PC-9 (cell line): ENCODE measurements at regions not wholly inside any gene's neighbourhood (a gene's known extent, or its start where the extent isn't known, plus 50 kb on each side); places are given as distances from the start of the nearest gene placed in this dataset.

ENCODE experiments used
- BruUV-seq: library from RNA; stranded (reverse); fragments of 400-500 nt; replicated peaks from 2 replicates; lab custom pipeline; 2021; lab: Mats Ljungman, UMichigan
- CTCF ChIA-PET: fragments of 300-600 bp; sonication (Branson Sonifier 250); formaldehyde crosslinking; loops from one replicate; lab custom pipeline; 2022; ENCODE audit warnings: antibody characterized with exemption; lab: Charles Lee
- POLR2A ChIA-PET: fragments of 300-600 bp; sonication (Branson Sonifier 250); formaldehyde crosslinking; loops from one replicate; lab custom pipeline; 2022; ENCODE audit warnings: antibody characterized with exemption; ENCODE audit not compliant: unreplicated experiment; lab: Charles Lee
- DNase-seq, 2 experiments: peaks; one replicate each; pipeline versions ENCODE4 v3.0.0 to v3.0.0-alpha.2; 2015 to 2022; ENCODE audit warnings: mixed read lengths in 1 of 2
- H2AFZ ChIP-seq: fragments of 200-600 bp; sonication (generic); 2 replicates; pipeline ENCODE4 v1.8.1; 2017; ENCODE audit warnings: antibody characterized with exemption
- H3F3A ChIP-seq: fragments of 200-600 bp; sonication (generic); 2 replicates; pipeline ENCODE4 v1.8.1; 2017; ENCODE audit warnings: antibody characterized with exemption, mild to moderate bottlenecking, low read depth; ENCODE audit not compliant: insufficient read depth
- H3K27ac ChIP-seq: fragments of 200-600 bp; sonication (generic); 2 replicates; pipeline ENCODE4 v1.6.1; 2016; ENCODE audit warnings: mixed run types
- H3K27me3 ChIP-seq: fragments of 200-600 bp; sonication (generic); 2 replicates; pipeline ENCODE4 v1.6.1; 2016; ENCODE audit warnings: low read depth, mixed run types; ENCODE audit not compliant: insufficient read depth
- H3K36me3 ChIP-seq: fragments of 200-600 bp; sonication (generic); 2 replicates; pipeline ENCODE4 v1.6.1; 2016; ENCODE audit warnings: low read depth, mixed run types
- H3K4me1 ChIP-seq: fragments of 200-600 bp; sonication (generic); replicated peaks from 2 replicates; pipeline ENCODE4 v1.6.1; 2016; ENCODE audit warnings: mixed run types; ENCODE audit not compliant: insufficient read depth
- H3K4me2 ChIP-seq: fragments of 200-600 bp; sonication (generic); 2 replicates; pipeline ENCODE4 v1.6.1; 2017; ENCODE audit warnings: mixed run types
- H3K4me3 ChIP-seq: fragments of 200-600 bp; sonication (generic); 2 replicates; pipeline ENCODE4 v1.6.1; 2016; ENCODE audit warnings: mixed run types
- H3K79me2 ChIP-seq: fragments of 200-600 bp; sonication (generic); 2 replicates; pipeline ENCODE4 v1.6.1; 2017; ENCODE audit warnings: low read depth, mixed run types
- H3K9me2 ChIP-seq: fragments of 200-600 bp; sonication (generic); 2 replicates; pipeline ENCODE4 v1.8.1; 2017; ENCODE audit warnings: mild to moderate bottlenecking; ENCODE audit not compliant: insufficient read depth
- H3K9me3 ChIP-seq: fragments of 200-600 bp; sonication (generic); 2 replicates; pipeline ENCODE4 v1.8.1; 2016; ENCODE audit warnings: low read depth; ENCODE audit not compliant: insufficient read depth
- H4K20me1 ChIP-seq: fragments of 200-600 bp; sonication (generic); 2 replicates; pipeline ENCODE4 v1.8.1; 2017; ENCODE audit not compliant: insufficient read depth
- EZH2 ChIP-seq: fragments of 200-600 bp; sonication (generic); IDR thresholded peaks from 2 replicates; pipeline ENCODE4 v1.8.0; 2017; ENCODE audit warnings: antibody characterized with exemption, low read depth
- intact Hi-C: fragments of 100-400 bp; cut with micrococcal nuclease; formaldehyde crosslinking; loops from one replicate; pipeline ENCODE4 v1.10.0; 2022; ENCODE audit not compliant: unreplicated experiment
- TF ChIP-seq, protein P1 (sequence below): fragments of 200-600 bp; sonication (generic); conservative IDR thresholded peaks from 2 replicates; pipeline ENCODE4 v1.6.1; 2017; ENCODE audit warnings: mixed run types, antibody characterized with exemption, mild to moderate bottlenecking, moderate library complexity

DNA sequence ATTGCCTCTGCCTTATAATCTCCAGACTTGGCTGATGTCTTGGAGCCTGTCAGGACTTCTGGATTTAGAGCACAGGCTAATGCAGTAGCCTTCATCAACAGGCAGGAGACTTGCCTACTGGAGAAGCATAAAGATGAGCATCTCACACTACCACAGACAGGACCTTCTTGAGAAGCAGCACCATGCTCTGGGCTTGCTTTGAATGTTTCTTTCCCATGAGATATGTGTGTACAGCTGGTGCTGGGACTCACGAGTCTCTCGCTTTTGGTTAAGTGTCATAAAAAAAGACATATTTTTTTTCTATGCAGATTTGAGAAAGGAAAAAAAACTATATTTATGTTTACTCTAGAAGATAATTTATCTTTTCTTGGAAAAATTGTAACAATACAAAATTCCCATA, 671.3 kb downstream of the MRPL39 start:
- Histone ChIP-seq H3F3A (no peaks in the 10 kb centered on the region), H3K9me2 (no peaks in the 10 kb centered on the region), H3K36me3 (no peaks in the 10 kb centered on the region), H4K20me1 (no peaks in the 10 kb centered on the region), H2AFZ (no peak overlapping the region), H3K27ac (no peak overlapping the region), H3K4me3 (no peak overlapping the region), H3K9me3 (no peaks in the 10 kb centered on the region), H3K4me1 (no peaks in the 10 kb centered on the region), H3K79me2 (no peaks in the 10 kb centered on the region), H3K27me3 (no peaks in the 10 kb centered on the region), H3K4me2 (no peak overlapping the region)
- CTCF ChIA-PET, result no interaction called here
- DNase-seq, result no peak
- POLR2A ChIA-PET, result no interaction called here
- intact Hi-C loops, result no loop called here
- BruUV-seq, result no TSS peak
- TF ChIP-seq EZH2, result no peak
- TF ChIP-seq, protein P1, sequence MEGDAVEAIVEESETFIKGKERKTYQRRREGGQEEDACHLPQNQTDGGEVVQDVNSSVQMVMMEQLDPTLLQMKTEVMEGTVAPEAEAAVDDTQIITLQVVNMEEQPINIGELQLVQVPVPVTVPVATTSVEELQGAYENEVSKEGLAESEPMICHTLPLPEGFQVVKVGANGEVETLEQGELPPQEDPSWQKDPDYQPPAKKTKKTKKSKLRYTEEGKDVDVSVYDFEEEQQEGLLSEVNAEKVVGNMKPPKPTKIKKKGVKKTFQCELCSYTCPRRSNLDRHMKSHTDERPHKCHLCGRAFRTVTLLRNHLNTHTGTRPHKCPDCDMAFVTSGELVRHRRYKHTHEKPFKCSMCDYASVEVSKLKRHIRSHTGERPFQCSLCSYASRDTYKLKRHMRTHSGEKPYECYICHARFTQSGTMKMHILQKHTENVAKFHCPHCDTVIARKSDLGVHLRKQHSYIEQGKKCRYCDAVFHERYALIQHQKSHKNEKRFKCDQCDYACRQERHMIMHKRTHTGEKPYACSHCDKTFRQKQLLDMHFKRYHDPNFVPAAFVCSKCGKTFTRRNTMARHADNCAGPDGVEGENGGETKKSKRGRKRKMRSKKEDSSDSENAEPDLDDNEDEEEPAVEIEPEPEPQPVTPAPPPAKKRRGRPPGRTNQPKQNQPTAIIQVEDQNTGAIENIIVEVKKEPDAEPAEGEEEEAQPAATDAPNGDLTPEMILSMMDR, result no peak

DNA sequence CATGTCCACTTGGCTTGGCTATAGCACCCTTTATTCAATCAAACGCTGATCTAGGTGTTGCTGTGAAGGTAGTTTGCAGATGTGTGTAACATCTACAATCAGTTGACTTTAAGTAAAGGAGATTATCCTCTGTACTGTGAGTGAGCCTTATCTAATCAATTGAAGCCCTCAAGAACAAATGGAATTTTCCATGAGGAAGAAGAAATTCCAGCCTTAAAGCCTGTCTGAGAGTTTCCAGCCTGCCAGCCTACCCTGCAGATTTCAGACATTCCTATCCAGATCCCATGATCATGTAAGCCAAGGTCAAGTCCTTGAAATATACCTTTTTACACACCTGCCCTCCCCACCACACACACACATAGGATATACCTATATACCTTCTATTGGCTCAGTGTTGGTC, 696.7 kb downstream of the MRPL39 start:
- H3K4me3 ChIP-seq, result no peak overlapping the region
- no peak for TF ChIP-seq EZH2
- TF ChIP-seq, protein P1, result no peak
- no peaks in the 10 kb centered on the region for H3K27me3 ChIP-seq
- no peaks in the 10 kb centered on the region for H3K4me1 ChIP-seq
- CTCF ChIA-PET, result no interaction called here
- no peak overlapping the region for H3K27ac ChIP-seq
- H4K20me1 ChIP-seq, result no peaks in the 10 kb centered on the region
- no TSS peak for BruUV-seq
- no peaks in the 10 kb centered on the region for H3K9me3 ChIP-seq
- intact Hi-C loops, result no loop called here
- no peak for DNase-seq
- POLR2A ChIA-PET, result no interaction called here
- H3F3A ChIP-seq, result no peaks in the 10 kb centered on the region
- H3K79me2 ChIP-seq, result no peaks in the 10 kb centered on the region
- no peaks in the 10 kb centered on the region for H3K9me2 ChIP-seq
- H3K4me2 ChIP-seq, result no peak overlapping the region
- H2AFZ ChIP-seq, result no peak overlapping the region
- H3K36me3 ChIP-seq, result no peaks in the 10 kb centered on the region

DNA sequence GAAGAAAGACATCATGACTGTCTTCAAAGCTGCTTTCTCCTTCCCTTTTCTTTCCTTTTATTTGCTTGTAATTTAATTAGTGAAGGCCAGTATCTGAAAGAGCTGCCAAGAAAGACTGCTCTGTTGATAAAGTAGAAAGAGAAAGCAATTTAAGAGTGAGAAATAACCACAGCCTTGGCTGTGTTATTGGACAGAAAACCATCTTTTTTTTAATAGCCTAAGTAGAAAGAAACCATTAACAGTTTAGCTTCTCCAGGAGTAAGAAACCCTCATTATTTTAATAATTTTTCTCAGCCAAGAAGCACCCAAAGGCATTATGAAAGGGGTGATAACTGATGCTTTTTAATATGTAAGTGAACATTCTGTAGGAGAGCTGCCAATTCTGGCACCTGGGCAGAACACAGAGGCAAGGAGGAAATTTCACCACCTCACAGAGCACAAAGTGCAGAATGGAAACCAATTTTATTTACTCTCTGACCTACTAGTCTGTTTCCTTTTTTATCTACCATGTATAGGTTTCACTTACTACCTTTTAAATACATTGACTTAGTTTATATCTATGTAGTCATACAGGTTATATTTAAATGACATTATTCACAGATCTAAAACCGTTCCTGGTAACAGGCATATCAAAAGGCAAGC, 703.2 kb downstream of the MRPL39 start:
- Histone ChIP-seq H2AFZ (no peak overlapping the region), H3K27me3 (no peaks in the 10 kb centered on the region), H3K36me3 (no peaks in the 10 kb centered on the region), H3K79me2 (no peaks in the 10 kb centered on the region), H3K9me3 (no peaks in the 10 kb centered on the region), H3K27ac (no peak overlapping the region), H3K4me3 (no peak overlapping the region), H3K4me2 (no peak overlapping the region), H3K9me2 (no peaks in the 10 kb centered on the region), H4K20me1 (no peaks in the 10 kb centered on the region), H3K4me1 (no peaks in the 10 kb centered on the region), H3F3A (no peaks in the 10 kb centered on the region)
- no TSS peak for BruUV-seq
- ChIA-PET CTCF (no interaction called here), POLR2A (no interaction called here)
- TF ChIP-seq, protein P1, result no peak
- TF ChIP-seq EZH2, result no peak
- intact Hi-C loops, result no loop called here
- no peak for DNase-seq
